GM19438 (cell line): ENCODE measurements at regions not wholly inside any gene's neighbourhood (a gene's known extent, or its start where the extent isn't known, plus 50 kb on each side); places are given as distances from the start of the nearest gene placed in this dataset.
"Not testable (repeated sequence)": the region's sequence is repeated elsewhere in the genome, so short reads cannot be mapped to it uniquely, and the experiment has no call there.

Source experiments
- ATAC-seq: cut with Tn5 transposase; IDR thresholded peaks from one replicate; pipeline ENCODE4 v1.9.1; 2021; ENCODE audit warnings: low read depth; ENCODE audit not compliant: unreplicated experiment

- no peak for ATAC-seq
Observed at GRCh38 chr11:71154261-71154805, 98.0 kb downstream of the SHANK2 start.

GRCh38 chr11:71153005-71153390, 99.4 kb downstream of the SHANK2 start:
- no peak for ATAC-seq

DNA sequence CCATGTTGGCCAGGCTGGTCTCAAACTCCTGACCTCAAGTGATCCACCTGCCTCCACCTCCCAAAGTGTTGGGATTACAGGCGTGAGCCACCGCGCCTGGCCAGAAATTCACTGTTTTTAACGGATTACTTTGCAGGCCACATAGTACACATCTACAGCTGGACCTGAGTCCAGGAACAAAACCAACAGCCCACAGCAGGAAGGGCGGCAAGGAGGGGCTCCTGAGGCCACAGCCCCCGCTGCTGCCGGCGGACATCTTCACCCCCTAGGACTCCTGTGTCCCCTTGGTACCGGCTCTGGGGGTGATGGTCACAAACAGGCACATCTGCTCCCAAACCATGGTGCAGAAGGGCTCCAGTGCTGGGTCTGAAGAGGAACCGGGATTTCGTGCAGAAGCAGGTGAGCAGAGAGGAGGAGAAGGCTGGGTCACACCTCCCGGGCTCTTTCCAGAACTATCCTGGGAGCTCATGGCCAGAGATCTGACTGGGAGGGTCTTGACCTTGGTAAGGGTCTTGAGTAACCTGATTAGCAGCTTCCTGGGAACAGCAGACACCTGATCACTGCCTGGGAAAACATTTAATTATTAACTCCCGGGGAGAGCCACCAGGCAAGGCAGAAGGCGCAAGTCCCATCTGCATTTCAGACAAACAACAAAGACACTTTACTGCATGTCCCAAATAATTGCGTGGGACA, 99.9 kb downstream of the SHANK2 start:
- ATAC-seq, result not testable (repeated sequence)

- ATAC-seq, result no peak
Observed at GRCh38 chr11:71151561-71151960, 100.8 kb downstream of the SHANK2 start.

- ATAC-seq, result no peak
Observed at GRCh38 chr11:71150859-71151258, 101.5 kb downstream of the SHANK2 start.

- no peak for ATAC-seq
Observed at GRCh38 chr11:71148716-71149115, 103.7 kb downstream of the SHANK2 start.

- ATAC-seq, result no peak
Observed at GRCh38 chr11:71147331-71147730, 105.0 kb downstream of the SHANK2 start.

GRCh38 chr11:71146846-71147245, 105.5 kb downstream of the SHANK2 start:
- no peak for ATAC-seq

- no peak for ATAC-seq
Observed at GRCh38 chr11:71145988-71146824, 106.2 kb downstream of the SHANK2 start.

GRCh38 chr11:71145368-71145767, 107.0 kb downstream of the SHANK2 start:
- ATAC-seq, result no peak

GRCh38 chr11:71144736-71145135, 107.6 kb downstream of the SHANK2 start:
- ATAC-seq, result no peak

GRCh38 chr11:71144010-71144409, 108.4 kb downstream of the SHANK2 start:
- no peak for ATAC-seq

DNA sequence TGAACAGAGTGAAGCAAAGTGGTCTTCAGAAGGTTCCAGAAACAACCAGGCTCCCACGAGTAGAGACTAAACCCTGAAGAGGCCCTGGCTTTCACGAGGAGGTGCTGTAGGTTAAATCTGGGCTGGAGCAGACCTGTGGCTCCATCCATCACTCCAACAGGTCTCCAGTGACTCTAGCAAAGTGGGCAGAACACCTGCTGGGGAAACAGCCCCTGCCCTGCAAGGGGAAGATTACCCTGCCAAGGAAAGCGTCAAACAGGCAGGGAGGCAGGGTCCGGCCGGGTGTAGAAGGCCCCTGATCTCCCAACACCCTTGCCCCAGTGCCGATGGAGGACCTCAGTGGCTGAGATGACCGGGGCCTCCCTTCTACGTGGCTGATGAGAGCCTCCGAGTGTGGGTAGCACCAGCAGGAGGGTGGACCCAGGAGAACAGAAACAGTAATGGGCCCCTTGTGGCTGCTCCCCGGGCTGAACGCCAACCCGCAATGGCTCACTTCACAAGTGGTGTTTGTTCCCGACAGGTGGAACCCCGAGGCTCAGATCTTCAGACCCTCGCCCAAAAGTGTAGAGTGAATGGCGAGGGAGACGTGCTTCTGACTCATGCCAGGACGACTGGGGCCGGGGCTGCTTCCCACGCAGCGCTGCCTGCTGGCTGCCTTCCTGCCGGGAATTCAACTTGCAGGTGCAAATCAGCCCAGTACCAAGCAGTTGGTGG, 112.0 kb downstream of the SHANK2 start:
- no peak for ATAC-seq

GRCh38 chr11:71139516-71140205, 112.7 kb downstream of the SHANK2 start:
- ATAC-seq, result no peak

DNA sequence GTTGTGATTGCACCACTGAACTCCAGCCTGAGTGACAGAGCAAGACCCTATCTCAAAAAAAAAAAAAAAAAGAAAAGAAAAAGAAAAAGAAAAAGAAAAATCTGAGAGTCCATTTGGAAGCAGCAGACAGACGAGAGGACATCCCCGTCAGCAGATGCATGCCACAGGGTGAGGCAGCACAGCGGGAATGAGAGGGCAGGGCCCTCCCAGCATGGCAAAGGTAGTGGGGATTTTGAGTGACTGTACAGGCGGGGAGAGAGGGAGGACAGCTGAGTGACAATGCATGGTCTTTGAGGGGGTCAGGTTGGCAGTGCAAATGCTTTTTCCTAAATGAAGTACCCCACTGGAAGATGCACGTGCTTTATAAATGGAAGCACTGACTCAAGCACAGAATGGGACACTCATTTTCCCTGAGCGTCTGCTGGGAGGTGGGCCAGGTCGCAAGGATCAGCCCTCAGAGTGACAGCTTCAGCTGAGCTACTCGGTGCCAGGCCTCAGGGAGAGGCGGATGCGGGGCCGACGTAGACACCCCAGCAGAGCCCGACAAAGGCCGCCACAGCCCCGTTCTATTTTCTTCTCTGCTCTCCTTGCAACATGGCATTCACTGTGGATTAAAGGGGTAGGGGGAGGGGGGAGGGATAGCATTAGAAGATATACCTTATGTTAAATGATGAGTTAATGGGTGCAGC, 113.5 kb downstream of the SHANK2 start:
- ATAC-seq, result no peak

DNA sequence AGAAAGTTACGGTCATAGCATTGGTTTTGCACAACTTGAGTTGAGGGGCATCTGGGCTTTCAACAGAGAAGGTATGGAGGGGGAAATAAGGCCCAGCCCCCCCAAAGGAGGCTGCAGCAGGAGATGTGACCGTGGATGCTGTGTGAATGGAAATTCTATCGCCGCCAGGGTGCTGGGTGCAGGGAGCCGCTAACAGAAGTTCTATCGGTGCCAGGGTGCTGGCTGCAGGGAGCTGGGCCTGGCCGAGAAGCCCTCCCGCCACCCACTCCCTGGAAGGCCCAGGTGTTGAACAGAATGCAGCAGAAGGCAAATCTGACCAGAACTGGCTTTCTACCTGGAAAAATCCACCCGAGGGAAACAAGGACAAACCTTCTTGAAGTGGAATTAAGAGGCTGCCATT, 115.0 kb downstream of the SHANK2 start:
- ATAC-seq, result no peak

DNA sequence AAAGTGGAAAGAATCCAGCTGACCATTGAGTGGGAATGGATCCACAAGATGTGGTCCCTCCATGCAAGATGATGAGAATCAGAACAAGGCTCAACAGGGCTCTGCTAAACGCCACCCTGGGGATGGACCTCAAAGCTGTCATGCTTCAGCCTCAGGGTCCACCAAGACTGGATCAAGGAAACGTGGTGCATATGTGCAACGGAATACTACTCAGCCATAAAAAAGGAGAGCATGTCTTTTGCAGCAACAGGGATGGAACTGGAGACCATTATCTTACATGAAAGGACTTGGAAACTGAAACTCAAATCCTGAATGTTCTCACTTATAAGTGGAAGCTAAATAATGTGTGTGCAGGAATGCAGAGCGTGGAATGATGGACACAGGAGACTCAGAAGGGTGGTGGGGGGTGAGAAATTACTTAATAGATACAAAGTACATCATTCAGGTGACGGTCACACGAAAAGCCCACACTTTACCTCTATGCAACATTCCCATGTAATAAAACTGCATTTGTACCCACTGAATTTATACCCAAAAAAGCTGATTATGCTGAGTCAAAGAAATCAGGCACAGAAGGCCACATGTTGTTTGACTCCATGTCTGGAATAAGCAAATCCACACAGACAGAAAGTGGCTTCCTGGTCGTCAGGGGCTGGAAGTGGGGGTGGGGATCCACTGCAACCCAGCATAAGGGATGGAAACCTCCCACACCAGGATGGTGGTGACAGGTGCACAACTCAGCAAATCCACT, 116.1 kb downstream of the SHANK2 start:
- ATAC-seq, result no peak

- ATAC-seq, result no peak
Observed at GRCh38 chr11:71135112-71135511, 117.3 kb downstream of the SHANK2 start.

- no peak for ATAC-seq
Observed at GRCh38 chr11:71133946-71134345, 118.4 kb downstream of the SHANK2 start.
